Tibial artery (tissue), 4 donors: ENCODE measurements at regions not wholly inside any gene's neighbourhood (a gene's known extent, or its start where the extent isn't known, plus 50 kb on each side); places are given as distances from the start of the nearest gene placed in this dataset.
"Not testable (repeated sequence)": the region's sequence is repeated elsewhere in the genome, so short reads cannot be mapped to it uniquely, and the experiment has no call there.

Source experiments
- DNase-seq, 2 donors: peaks; one replicate each; pipeline ENCODE4 v3.0.0-alpha.2; 2019
- H3K27ac ChIP-seq, 2 donors: fragments of 200-600 bp; sonication (generic) in 1 of 2; 1 replicate in 1 of 2; 2 replicates in 1 of 2; pipeline ENCODE4 v1.5.1; 2018 to 2019; ENCODE audit warnings: mild to moderate bottlenecking in 1 of 2
- H3K27me3 ChIP-seq, 2 donors: fragments of 200-600 bp; sonication (generic) in 1 of 2; one replicate each; pipeline versions ENCODE4 v1.5.1 to v1.6.0; 2016 to 2019
- H3K36me3 ChIP-seq, 3 donors: fragments of 200-600 bp; sonication (generic) in 2 of 3; one replicate each; pipeline ENCODE4 v1.5.1; 2016 to 2019; ENCODE audit warnings: mild to moderate bottlenecking in 2 of 3
- H3K4me1 ChIP-seq, 4 donors: fragments of 200-600 bp; sonication (generic) in 2 of 4; 1 replicate in 3 of 4; 2 replicates in 1 of 4; pipeline ENCODE4 v1.5.1; 2016 to 2019
- H3K4me3 ChIP-seq, 2 donors: fragments of 200-600 bp; sonication (generic) in 1 of 2; 1 replicate in 1 of 2; 2 replicates in 1 of 2; pipeline ENCODE4 v1.5.1; 2018 to 2019; ENCODE audit warnings: mild to moderate bottlenecking in 2 of 2
- H3K9me3 ChIP-seq, 3 donors: fragments of 200-600 bp; sonication (generic) in 1 of 3; one replicate each; pipeline ENCODE4 v1.5.1; 2016 to 2019
- intact Hi-C: fragments of 100-400 bp; cut with DNase I; formaldehyde crosslinking; loops from one replicate; pipeline ENCODE4 v1.15.0; 2023; ENCODE audit warnings: low total_unique reads
- TF ChIP-seq, protein P1 (sequence below), 2 experiments: fragments of 200-600 bp in 1 of 2; fragments of 450-650 bp in 1 of 2; IDR thresholded peaks; one replicate each; pipeline ENCODE4 v1.5.1; 2017 to 2019; ENCODE audit warnings: antibody characterized with exemption in 2 of 2, mild to moderate bottlenecking in 1 of 2, moderate library complexity in 1 of 2

DNA sequence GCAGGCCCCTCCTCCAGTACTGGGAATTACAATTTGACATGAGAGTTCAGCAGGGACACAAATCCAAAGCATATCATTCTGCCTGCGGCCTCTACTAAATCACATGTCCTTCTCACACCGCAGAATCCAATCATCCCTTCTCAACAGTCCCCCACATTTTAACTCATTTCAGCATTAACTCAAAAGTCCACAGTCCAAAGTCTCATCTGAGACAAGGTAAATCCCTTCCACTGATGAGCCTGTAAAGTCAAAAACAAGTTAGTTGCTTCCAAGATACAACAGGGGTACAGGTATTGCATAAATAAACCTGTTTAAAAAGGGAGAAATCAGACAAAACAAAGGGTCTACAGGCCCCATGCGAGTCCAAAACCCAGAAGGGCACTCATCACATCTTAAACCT is 64.0 kb downstream of the EBNA1BP2 start:
- Histone ChIP-seq H3K27me3 (no peaks in the 10 kb centered on the region), H3K4me3 (no peak overlapping the region), H3K27ac (no peak overlapping the region), H3K4me1 (no peaks in the 10 kb centered on the region), H3K36me3 (no peaks in the 10 kb centered on the region), H3K9me3 (peaks cover 0 to 3% (median 0%) of the 10 kb centered on the region in 3 donors)
- intact Hi-C loops = no loop called here
- TF ChIP-seq, protein P1, sequence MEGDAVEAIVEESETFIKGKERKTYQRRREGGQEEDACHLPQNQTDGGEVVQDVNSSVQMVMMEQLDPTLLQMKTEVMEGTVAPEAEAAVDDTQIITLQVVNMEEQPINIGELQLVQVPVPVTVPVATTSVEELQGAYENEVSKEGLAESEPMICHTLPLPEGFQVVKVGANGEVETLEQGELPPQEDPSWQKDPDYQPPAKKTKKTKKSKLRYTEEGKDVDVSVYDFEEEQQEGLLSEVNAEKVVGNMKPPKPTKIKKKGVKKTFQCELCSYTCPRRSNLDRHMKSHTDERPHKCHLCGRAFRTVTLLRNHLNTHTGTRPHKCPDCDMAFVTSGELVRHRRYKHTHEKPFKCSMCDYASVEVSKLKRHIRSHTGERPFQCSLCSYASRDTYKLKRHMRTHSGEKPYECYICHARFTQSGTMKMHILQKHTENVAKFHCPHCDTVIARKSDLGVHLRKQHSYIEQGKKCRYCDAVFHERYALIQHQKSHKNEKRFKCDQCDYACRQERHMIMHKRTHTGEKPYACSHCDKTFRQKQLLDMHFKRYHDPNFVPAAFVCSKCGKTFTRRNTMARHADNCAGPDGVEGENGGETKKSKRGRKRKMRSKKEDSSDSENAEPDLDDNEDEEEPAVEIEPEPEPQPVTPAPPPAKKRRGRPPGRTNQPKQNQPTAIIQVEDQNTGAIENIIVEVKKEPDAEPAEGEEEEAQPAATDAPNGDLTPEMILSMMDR (IDR thresholded peaks at IDR 0.05) = no peak
- DNase-seq = no peak

DNA sequence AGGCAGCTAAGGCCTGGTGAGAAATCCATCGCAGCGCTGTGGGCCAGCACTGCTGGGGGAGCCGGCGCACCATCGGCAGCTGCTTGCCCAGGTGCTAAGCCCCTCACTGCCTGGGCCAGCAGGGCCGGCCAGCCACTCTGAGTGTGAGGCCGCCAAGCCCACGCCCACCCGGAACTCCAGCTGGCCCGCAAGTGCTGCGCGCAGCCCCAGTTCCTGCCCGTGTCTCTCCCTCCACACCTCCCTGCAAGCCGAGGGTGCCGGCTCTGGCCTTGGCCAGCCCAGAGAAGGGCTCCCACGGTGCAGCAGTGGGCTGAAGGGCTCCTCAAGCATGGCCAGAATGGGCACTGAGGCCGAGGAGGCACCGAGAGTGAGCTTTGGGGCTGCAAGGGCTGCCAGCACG is 64.4 kb downstream of the EBNA1BP2 start:
- H3K27me3 ChIP-seq = no peaks in the 10 kb centered on the region
- H3K9me3 ChIP-seq = peaks cover 0 to 3% (median 0%) of the 10 kb centered on the region in 3 donors
- DNase-seq = no peak
- no peak overlapping the region for H3K4me3 ChIP-seq
- TF ChIP-seq, protein P1 (IDR thresholded peaks at IDR 0.05) = no peak
- H3K4me1 ChIP-seq = no peaks in the 10 kb centered on the region
- intact Hi-C loops = no loop called here
- no peak overlapping the region for H3K27ac ChIP-seq
- no peaks in the 10 kb centered on the region for H3K36me3 ChIP-seq

DNA sequence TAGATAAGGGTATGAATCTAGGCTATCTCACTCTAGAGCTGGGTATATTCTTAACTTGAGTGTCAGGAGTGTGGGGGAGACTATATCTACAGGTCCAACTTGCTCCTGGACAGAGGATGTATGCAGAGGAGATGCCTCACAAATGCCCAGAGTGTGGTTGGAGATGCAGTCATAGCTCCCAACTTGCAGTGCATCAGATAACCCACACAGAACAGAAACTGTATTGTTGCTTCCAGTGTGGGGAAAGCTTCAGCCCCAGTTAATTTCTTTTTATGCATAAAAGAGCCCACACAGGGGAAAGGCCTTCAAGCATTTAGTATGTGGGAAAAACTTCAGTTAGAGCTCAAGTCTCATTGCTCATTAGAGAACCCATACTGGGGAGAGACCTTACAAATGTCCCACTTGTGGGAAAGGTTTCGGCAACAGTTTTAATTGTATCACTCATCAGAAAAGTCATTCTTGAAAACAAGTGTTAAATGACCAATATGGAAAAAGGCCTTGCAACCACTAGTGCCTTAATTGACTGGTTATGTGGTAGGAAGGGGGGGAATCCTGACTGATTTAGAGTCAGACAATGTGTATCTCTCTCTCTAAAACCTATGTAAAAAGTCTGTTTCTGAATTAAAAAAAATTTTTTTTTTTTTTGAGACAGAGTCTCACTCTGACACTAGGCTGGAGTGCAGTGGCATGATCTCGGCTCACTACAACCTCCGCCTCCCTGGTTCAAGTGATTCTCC is 67.9 kb downstream of the EBNA1BP2 start:
- intact Hi-C loops = no loop called here
- no peaks in the 10 kb centered on the region for H3K27me3 ChIP-seq
- no peaks in the 10 kb centered on the region for H3K4me1 ChIP-seq
- H3K4me3 ChIP-seq = no peak overlapping the region
- H3K36me3 ChIP-seq = no peaks in the 10 kb centered on the region
- peaks cover 0 to 3% (median 0%) of the 10 kb centered on the region in 3 donors for H3K9me3 ChIP-seq
- DNase-seq = no peak
- H3K27ac ChIP-seq = no peak overlapping the region
- TF ChIP-seq, protein P1 (IDR thresholded peaks at IDR 0.05) = no peak

DNA sequence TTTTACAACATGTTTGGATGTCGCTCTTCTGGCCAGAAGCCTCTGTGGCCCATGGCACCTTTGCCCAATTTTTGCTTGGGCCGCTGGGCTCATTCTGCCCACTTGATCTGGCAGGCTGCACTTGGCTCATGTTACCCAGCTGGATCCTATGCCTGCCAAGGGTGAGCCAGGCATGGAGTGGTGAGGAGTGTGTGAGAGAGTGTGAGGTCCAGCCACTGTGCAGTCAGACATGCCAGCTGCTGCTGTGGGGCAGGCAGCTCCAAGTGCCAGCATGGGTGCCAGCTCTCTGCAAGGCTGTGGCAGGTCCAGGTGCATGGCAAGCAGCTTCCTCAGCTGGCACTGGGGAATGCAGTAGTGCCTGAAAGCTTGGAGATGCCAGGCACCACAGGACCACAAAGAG is 71.0 kb downstream of the EBNA1BP2 start:
- intact Hi-C loops = no loop called here
- TF ChIP-seq, protein P1 (IDR thresholded peaks at IDR 0.05) = no peak
- H3K4me1 ChIP-seq = no peaks in the 10 kb centered on the region
- no peak overlapping the region for H3K27ac ChIP-seq
- H3K27me3 ChIP-seq = no peaks in the 10 kb centered on the region
- no peaks in the 10 kb centered on the region for H3K9me3 ChIP-seq
- DNase-seq = no peak
- H3K4me3 ChIP-seq = no peak overlapping the region
- H3K36me3 ChIP-seq = no peaks in the 10 kb centered on the region

DNA sequence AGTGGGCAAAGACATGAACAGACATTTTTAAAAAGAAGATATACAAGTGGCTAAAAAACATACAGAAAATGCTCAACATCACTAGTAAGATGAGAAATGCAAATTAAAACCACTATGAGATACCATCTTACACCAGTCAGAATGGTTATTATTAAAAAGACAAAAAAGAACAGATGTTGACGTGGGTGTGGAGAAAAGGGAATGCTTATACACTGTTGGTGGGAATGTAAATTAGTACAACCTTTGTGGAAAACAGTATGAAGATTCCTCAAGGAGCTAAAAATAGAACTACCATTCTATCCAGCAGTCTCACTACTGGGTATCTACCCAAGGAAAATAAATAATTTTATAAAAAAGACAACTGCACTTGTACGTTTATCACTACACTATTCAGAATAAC is 73.9 kb downstream of the EBNA1BP2 start:
- Histone ChIP-seq H3K9me3 (no peaks in the 10 kb centered on the region), H3K27ac (no peak overlapping the region), H3K27me3 (no peaks in the 10 kb centered on the region), H3K36me3 (no peaks in the 10 kb centered on the region), H3K4me3 (no peak overlapping the region), H3K4me1 (no peaks in the 10 kb centered on the region)
- intact Hi-C loops = no loop called here
- TF ChIP-seq, protein P1 (IDR thresholded peaks at IDR 0.05) = no peak
- DNase-seq = no peak

DNA sequence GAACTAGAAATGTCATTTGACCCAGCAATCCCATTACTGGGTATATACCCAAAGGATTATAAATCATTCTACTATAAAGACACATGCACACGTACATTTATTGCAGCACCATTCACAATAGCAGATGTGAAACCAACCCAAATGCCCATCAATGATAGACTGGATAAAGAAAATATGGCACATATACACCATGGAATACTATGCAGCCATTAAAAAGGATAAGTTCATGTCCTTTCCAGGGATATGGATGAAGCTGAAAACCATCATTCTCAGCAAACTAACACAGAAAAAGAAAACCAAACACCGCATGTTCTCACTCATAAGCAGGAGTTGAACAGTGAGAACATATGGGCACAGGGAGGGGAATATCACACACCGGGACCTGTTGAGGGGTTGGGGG is 75.6 kb downstream of the EBNA1BP2 start:
- DNase-seq, H3K27me3 ChIP-seq, H3K36me3 ChIP-seq, H3K9me3 ChIP-seq, H3K4me1 ChIP-seq, H3K27ac ChIP-seq, H3K4me3 ChIP-seq, intact Hi-C loops: not testable (repeated sequence)

DNA sequence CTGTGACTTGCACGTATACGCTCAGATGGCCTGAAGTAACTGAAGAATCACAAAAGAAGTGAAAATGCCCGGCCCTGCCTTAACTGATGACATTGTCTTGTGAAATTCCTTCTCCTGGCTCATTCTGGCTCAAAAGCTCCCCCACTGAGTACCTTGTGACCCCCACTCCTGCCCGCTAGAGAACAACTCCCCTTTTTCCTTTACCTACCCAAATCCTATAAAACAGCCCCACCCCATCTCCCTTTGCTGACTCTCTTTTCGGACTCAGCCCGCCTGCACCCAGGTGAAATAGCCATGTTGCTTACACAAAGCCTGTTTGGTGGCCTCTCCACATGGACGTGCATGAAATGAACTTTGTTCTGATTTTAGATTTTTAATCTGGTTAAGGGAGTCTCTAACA is 81.3 kb downstream of the EBNA1BP2 start:
- H3K36me3 ChIP-seq, H3K27me3 ChIP-seq, H3K27ac ChIP-seq, H3K9me3 ChIP-seq, H3K4me1 ChIP-seq, H3K4me3 ChIP-seq, DNase-seq, intact Hi-C loops: not testable (repeated sequence)

DNA sequence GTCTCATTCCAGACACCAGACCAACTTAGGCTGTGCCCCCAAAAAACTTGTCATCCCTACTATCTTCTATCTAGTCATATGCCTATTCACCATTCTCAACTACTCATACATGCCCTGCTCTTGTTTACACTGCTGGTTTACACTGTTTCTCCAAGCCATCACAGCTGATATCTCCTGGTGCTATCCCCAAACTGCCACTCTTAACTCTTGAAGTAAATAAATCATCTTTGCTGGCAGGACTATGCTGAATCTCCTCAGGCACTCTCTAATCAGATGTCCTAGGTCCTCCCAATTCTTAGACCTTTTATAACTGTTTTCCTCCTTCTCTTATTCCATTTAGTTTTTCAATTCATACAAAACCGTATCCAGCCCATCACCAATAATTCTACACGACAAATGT is 81.9 kb downstream of the EBNA1BP2 start:
- H3K27me3 ChIP-seq, H3K36me3 ChIP-seq, intact Hi-C loops: not testable (repeated sequence)

More for the DNA sequence above, 81.9 kb downstream of the EBNA1BP2 start:
- not testable (repeated sequence) for H3K4me1 ChIP-seq, H3K4me3 ChIP-seq, H3K9me3 ChIP-seq, H3K27ac ChIP-seq, DNase-seq
